Immature natural killer cell (primary cell): ENCODE measurements at regions not wholly inside any gene's neighbourhood (a gene's known extent, or its start where the extent isn't known, plus 50 kb on each side); places are given as distances from the start of the nearest gene placed in this dataset.

Source experiments
- DNase-seq, 3 donors: peaks; one replicate each; pipeline ENCODE4 v3.0.0; 2022; ENCODE audit warnings: mixed read lengths in 1 of 3
- H3K27ac Mint-ChIP-seq, 6 donors: one replicate each; pipeline ENCODE4 v1.8.0; 2020; ENCODE audit warnings: mixed read lengths in 6 of 6, mild to moderate bottlenecking in 5 of 6, inconsistent platforms in 4 of 6, moderate library complexity in 3 of 6
- H3K27me3 Mint-ChIP-seq, 3 donors: one replicate each; pipeline ENCODE4 v1.8.0; 2020 to 2021; ENCODE audit warnings: low read depth in 3 of 3, mild to moderate bottlenecking in 3 of 3, mixed read lengths in 3 of 3, moderate library complexity in 3 of 3, inconsistent platforms in 1 of 3
- H3K36me3 Mint-ChIP-seq, 3 donors: one replicate each; pipeline ENCODE4 v1.8.0; 2020; ENCODE audit warnings: mixed read lengths in 3 of 3, inconsistent platforms in 2 of 3, mild to moderate bottlenecking in 2 of 3
- H3K4me1 Mint-ChIP-seq, 2 donors: one replicate each; pipeline ENCODE4 v1.8.0; 2020; ENCODE audit warnings: inconsistent platforms in 2 of 2, mild to moderate bottlenecking in 2 of 2, mixed read lengths in 2 of 2, moderate library complexity in 1 of 2
- H3K4me3 Mint-ChIP-seq, 5 donors: one replicate each; pipeline ENCODE4 v1.8.0; 2020; ENCODE audit warnings: mild to moderate bottlenecking in 5 of 5, mixed read lengths in 5 of 5, inconsistent platforms in 3 of 5, moderate library complexity in 3 of 5
- H3K9me3 Mint-ChIP-seq, 6 donors: one replicate each; pipeline ENCODE4 v1.8.0; 2020; ENCODE audit warnings: mild to moderate bottlenecking in 6 of 6, mixed read lengths in 6 of 6, inconsistent platforms in 4 of 6, moderate library complexity in 3 of 6

DNA sequence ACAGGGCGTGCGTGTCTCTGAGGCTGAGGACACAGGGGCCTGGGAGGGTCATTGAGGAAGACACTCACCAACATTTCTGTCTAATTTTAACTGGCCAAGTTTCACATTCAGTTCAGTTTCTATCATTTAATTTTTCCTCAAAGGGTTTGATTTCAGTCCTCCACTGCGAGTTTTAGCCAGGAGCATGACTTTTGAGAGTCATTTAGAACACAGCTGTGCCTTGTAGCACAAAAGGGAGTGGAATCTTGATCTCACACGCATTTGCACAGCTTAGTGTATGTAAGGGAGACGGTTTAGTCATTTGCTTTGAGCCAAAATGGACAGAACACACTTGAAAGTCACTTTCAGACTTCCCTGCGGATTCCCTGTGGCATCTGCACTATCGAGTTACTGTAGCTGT, 1090.8 kb downstream of the BCL11B start:
- H3K4me3 Mint-ChIP-seq: no peak overlapping the region
- H3K27me3 Mint-ChIP-seq: peaks cover 3 to 8% (median 6%) of the 10 kb centered on the region in 3 donors

DNA sequence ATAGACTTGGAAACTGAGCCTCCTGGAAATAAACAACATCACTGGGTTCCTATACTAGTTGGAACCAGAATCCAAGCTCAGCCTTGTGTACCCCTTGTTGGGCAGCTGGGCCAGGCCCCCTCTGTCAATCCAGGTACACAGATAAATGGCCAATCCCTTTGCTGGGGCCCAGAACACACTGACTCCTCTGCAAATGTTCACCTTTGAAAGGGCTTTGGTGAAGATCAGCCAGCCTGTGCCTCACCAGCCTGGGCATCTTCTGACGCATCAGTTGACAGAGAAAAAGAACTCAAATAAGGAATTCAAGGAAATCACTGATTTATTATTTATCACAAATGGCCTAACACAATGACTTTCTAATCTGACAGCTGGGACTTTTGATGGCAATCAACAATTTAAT, 1090.2 kb downstream of the BCL11B start:
- peaks cover 0 to 5% (median 0%) of the 10 kb centered on the region in 6 donors for H3K9me3 Mint-ChIP-seq
- no peak overlapping the region for H3K4me3 Mint-ChIP-seq
- peaks cover 31 to 39% of the 10 kb centered on the region in 2 donors for H3K4me1 Mint-ChIP-seq
- peaks cover 3 to 8% (median 6%) of the 10 kb centered on the region in 3 donors for H3K27me3 Mint-ChIP-seq
- no peak for DNase-seq
- H3K27ac Mint-ChIP-seq: no peak overlapping the region
- H3K36me3 Mint-ChIP-seq: peaks cover 0 to 4% (median 0%) of the 10 kb centered on the region in 3 donors

More for the DNA sequence above, 1090.8 kb downstream of the BCL11B start:
- H3K36me3 Mint-ChIP-seq: peaks cover 0 to 4% (median 0%) of the 10 kb centered on the region in 3 donors
- H3K27ac Mint-ChIP-seq: no peak overlapping the region
- H3K4me1 Mint-ChIP-seq: peaks cover 27 to 35% of the 10 kb centered on the region in 2 donors
- peaks cover 0 to 5% (median 0%) of the 10 kb centered on the region in 6 donors for H3K9me3 Mint-ChIP-seq
- no peak for DNase-seq

GRCh38 chr14:98182393-98183055, 1089.5 kb downstream of the BCL11B start:
- Mint-ChIP-seq H3K9me3 (peaks cover 0 to 5% (median 0%) of the 10 kb centered on the region in 6 donors), H3K27ac (peak overlapping the region in 3 of 6 donors; percentile 5 to 29 (median 25)), H3K4me1 (peaks cover 37 to 47% of the 10 kb centered on the region in 2 donors), H3K36me3 (peaks cover 0 to 4% (median 0%) of the 10 kb centered on the region in 3 donors), H3K4me3 (peak overlapping the region in 3 of 5 donors; percentile 6 to 27 (median 26)), H3K27me3 (peaks cover 0 to 8% (median 6%) of the 10 kb centered on the region in 3 donors)
- DNase-seq: no peak

DNA sequence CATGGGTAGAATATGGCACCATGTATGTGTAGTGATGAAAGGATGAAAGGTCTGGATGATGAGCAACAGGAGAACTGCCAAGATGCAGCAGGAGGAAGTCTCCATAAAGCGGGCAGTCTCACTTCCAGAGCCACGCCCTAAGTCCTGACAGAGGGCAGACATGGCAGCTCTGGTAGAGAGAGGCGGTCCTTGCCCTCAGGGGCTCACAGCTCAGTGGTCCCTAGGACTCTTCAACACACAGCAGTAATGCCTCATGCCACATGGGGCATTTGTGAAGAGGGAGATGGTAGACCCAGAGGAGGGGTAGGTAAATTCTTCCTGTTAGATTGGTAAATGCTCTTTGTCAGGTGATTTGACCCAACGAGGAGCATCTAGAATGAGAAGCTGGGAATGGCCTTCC, 1088.4 kb downstream of the BCL11B start:
- Mint-ChIP-seq H3K36me3 (peaks cover 0 to 4% (median 0%) of the 10 kb centered on the region in 3 donors), H3K4me3 (peak overlapping the region in 2 of 5 donors; percentile 27 to 53), H3K4me1 (peaks cover 47 to 57% of the 10 kb centered on the region in 2 donors), H3K27me3 (peaks cover 0 to 8% (median 6%) of the 10 kb centered on the region in 3 donors), H3K27ac (peak overlapping the region in 2 of 6 donors; percentile 29 to 71), H3K9me3 (peaks cover 0 to 5% (median 0%) of the 10 kb centered on the region in 6 donors)
- DNase-seq: no peak

GRCh38 chr14:98184457-98184856, 1087.5 kb downstream of the BCL11B start:
- Mint-ChIP-seq H3K27me3 (peaks cover 2 to 8% (median 6%) of the 10 kb centered on the region in 3 donors), H3K36me3 (peaks cover 0 to 8% (median 0%) of the 10 kb centered on the region in 3 donors), H3K4me1 (peaks cover 56 to 66% of the 10 kb centered on the region in 2 donors), H3K4me3 (peak overlapping the region in 3 of 5 donors; percentile 28 to 68 (median 33)), H3K27ac (peak overlapping the region in 1 of 6 donors; percentile 39), H3K9me3 (peaks cover 0 to 3% (median 0%) of the 10 kb centered on the region in 6 donors)
- DNase-seq: no peak

DNA sequence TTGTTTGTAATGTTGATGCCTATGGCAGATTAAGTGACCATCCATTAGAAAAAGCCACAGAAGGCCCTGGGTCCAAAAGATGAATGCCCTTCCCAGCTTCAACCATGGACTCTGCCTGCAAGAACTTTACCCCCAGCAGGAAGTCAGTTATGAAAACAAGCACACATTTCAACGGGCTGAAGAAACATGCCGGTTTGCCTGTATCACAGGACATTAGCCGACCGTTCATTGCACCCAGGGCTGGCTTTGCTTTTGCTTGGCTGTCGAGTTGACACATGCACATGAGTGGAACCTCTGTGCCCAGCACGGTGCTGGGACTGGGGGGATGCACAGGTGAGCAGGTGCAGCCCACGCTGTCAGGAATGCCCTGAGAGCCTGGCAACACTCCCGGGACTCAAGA, 1087.0 kb downstream of the BCL11B start:
- DNase-seq: no peak
- peaks cover 0 to 3% (median 0%) of the 10 kb centered on the region in 6 donors for H3K9me3 Mint-ChIP-seq
- peaks cover 0 to 8% (median 0%) of the 10 kb centered on the region in 3 donors for H3K36me3 Mint-ChIP-seq
- peaks cover 62 to 72% of the 10 kb centered on the region in 2 donors for H3K4me1 Mint-ChIP-seq
- H3K27me3 Mint-ChIP-seq: peaks cover 2 to 8% (median 6%) of the 10 kb centered on the region in 3 donors
- H3K27ac Mint-ChIP-seq: peak overlapping the region in 3 of 6 donors; percentile 39 to 67 (median 48)
- peak overlapping the region in 4 of 5 donors; percentile 28 to 68 (median 43) for H3K4me3 Mint-ChIP-seq

GRCh38 chr14:98186140-98186539, 1085.9 kb downstream of the BCL11B start:
- H3K4me1 Mint-ChIP-seq: peaks cover 73 to 83% of the 10 kb centered on the region in 2 donors
- H3K9me3 Mint-ChIP-seq: peaks cover 0 to under 1% (median 0%) of the 10 kb centered on the region in 6 donors
- peak overlapping the region in 2 of 6 donors; percentile 42 to 61 for H3K27ac Mint-ChIP-seq
- DNase-seq: no peak
- peaks cover 1 to 8% (median 2%) of the 10 kb centered on the region in 3 donors for H3K27me3 Mint-ChIP-seq
- H3K4me3 Mint-ChIP-seq: peak overlapping the region in 1 of 5 donors; percentile 65
- H3K36me3 Mint-ChIP-seq: peaks cover 0 to 8% (median 0%) of the 10 kb centered on the region in 3 donors

- Mint-ChIP-seq H3K27me3 (peaks cover 0 to 8% (median 2%) of the 10 kb centered on the region in 3 donors), H3K36me3 (peaks cover 0 to 8% (median 0%) of the 10 kb centered on the region in 3 donors), H3K4me3 (peak overlapping the region in 4 of 5 donors; percentile 33 to 90 (median 76)), H3K27ac (peak overlapping the region; percentile 86 to 97 (median 96)), H3K4me1 (peaks cover 83 to 85% of the 10 kb centered on the region in 2 donors), H3K9me3 (peaks cover 0 to 2% (median 0%) of the 10 kb centered on the region in 6 donors)
- no peak for DNase-seq
Measured at GRCh38 chr14:98187281-98187680, 1084.7 kb downstream of the BCL11B start.

- peaks cover 0 to 5% (median 0%) of the 10 kb centered on the region in 3 donors for H3K36me3 Mint-ChIP-seq
- H3K27ac Mint-ChIP-seq: peak overlapping the region; percentile 86 to 97 (median 96)
- H3K4me3 Mint-ChIP-seq: peak overlapping the region; percentile 71 to 90 (median 76)
- peak; percentile 22 to 44 (median 22) for DNase-seq
- peaks cover 71 to 76% of the 10 kb centered on the region in 2 donors for H3K4me1 Mint-ChIP-seq
- H3K9me3 Mint-ChIP-seq: peaks cover 0 to 2% (median 0%) of the 10 kb centered on the region in 6 donors
- peaks cover 2 to 6% (median 2%) of the 10 kb centered on the region in 3 donors for H3K27me3 Mint-ChIP-seq
Measured at GRCh38 chr14:98189062-98189461, 1082.9 kb downstream of the BCL11B start.

- peak overlapping the region; percentile 86 to 97 (median 96) for H3K27ac Mint-ChIP-seq
- H3K4me3 Mint-ChIP-seq: peak overlapping the region; percentile 71 to 90 (median 76)
- peaks cover 0 to 5% (median 0%) of the 10 kb centered on the region in 3 donors for H3K36me3 Mint-ChIP-seq
- peaks cover 0 to 2% (median 0%) of the 10 kb centered on the region in 6 donors for H3K9me3 Mint-ChIP-seq
- DNase-seq: peak; percentile 21 to 40 (median 30)
- H3K4me1 Mint-ChIP-seq: peaks cover 67 to 76% of the 10 kb centered on the region in 2 donors
- peaks cover 2 to 6% (median 2%) of the 10 kb centered on the region in 3 donors for H3K27me3 Mint-ChIP-seq
Measured at GRCh38 chr14:98189511-98189910, 1082.5 kb downstream of the BCL11B start.

- peak overlapping the region; percentile 86 to 97 (median 96) for H3K27ac Mint-ChIP-seq
- peaks cover 0 to 2% (median 0%) of the 10 kb centered on the region in 6 donors for H3K9me3 Mint-ChIP-seq
- peaks cover 63 to 72% of the 10 kb centered on the region in 2 donors for H3K4me1 Mint-ChIP-seq
- H3K36me3 Mint-ChIP-seq: peaks cover 0 to 5% (median 0%) of the 10 kb centered on the region in 3 donors
- peaks cover 2 to 6% (median 2%) of the 10 kb centered on the region in 3 donors for H3K27me3 Mint-ChIP-seq
- no peak for DNase-seq
- peak overlapping the region; percentile 71 to 90 (median 76) for H3K4me3 Mint-ChIP-seq
Measured at GRCh38 chr14:98189944-98190343, 1082.1 kb downstream of the BCL11B start.

- no peak overlapping the region for H3K4me3 Mint-ChIP-seq
- H3K27ac Mint-ChIP-seq: no peak overlapping the region
- H3K4me1 Mint-ChIP-seq: peaks cover 51 to 65% of the 10 kb centered on the region in 2 donors
- H3K36me3 Mint-ChIP-seq: peaks cover 0 to 8% (median 3%) of the 10 kb centered on the region in 3 donors
- DNase-seq: no peak
- peaks cover 0 to 3% (median 0%) of the 10 kb centered on the region in 6 donors for H3K9me3 Mint-ChIP-seq
- H3K27me3 Mint-ChIP-seq: peaks cover 1 to 4% (median 2%) of the 10 kb centered on the region in 3 donors
Measured at GRCh38 chr14:98192946-98193345, 1079.1 kb downstream of the BCL11B start.

- H3K27me3 Mint-ChIP-seq: peaks cover 1 to 4% (median 4%) of the 10 kb centered on the region in 3 donors
- H3K4me1 Mint-ChIP-seq: peaks cover 51 to 65% of the 10 kb centered on the region in 2 donors
- DNase-seq: no peak
- H3K9me3 Mint-ChIP-seq: peaks cover 0 to 3% (median 0%) of the 10 kb centered on the region in 6 donors
- peak overlapping the region in 1 of 6 donors; percentile 35 for H3K27ac Mint-ChIP-seq
- H3K36me3 Mint-ChIP-seq: peaks cover 0 to 7% (median 3%) of the 10 kb centered on the region in 3 donors
- H3K4me3 Mint-ChIP-seq: no peak overlapping the region
Measured at GRCh38 chr14:98194821-98195220, 1077.2 kb downstream of the BCL11B start.
